Fibroblast of lung (primary cell): ENCODE measurements at regions not wholly inside any gene's neighbourhood (a gene's known extent, or its start where the extent isn't known, plus 50 kb on each side); places are given as distances from the start of the nearest gene placed in this dataset.

ENCODE experiments used
- DNase-seq, 2 donors: peaks; one replicate each; pipeline versions ENCODE4 v3.0.0 to v3.0.0-alpha.2; 2010; ENCODE audit warnings: low read depth in 2 of 2
- H2AFZ ChIP-seq: 2 replicates; pipeline ENCODE4 v1.5.1; 2012; ENCODE audit warnings: low read length, control low read depth, inconsistent platforms
- H3K27ac ChIP-seq: 2 replicates; pipeline ENCODE4 v1.5.1; 2011; ENCODE audit warnings: low read length, control low read depth; ENCODE audit not compliant: insufficient read depth
- H3K27me3 ChIP-seq: 2 replicates; pipeline ENCODE4 v1.5.1; 2011; ENCODE audit warnings: mild to moderate bottlenecking, low read length; ENCODE audit not compliant: control insufficient read depth, insufficient read depth
- H3K36me3 ChIP-seq: 2 replicates; pipeline ENCODE4 v1.5.1; 2011; ENCODE audit warnings: low read length; ENCODE audit not compliant: control insufficient read depth, insufficient read depth
- H3K4me1 ChIP-seq: 2 replicates; pipeline ENCODE4 v1.5.1; 2011; ENCODE audit warnings: low read length; ENCODE audit not compliant: control insufficient read depth, insufficient read depth; ENCODE audit errors: extremely low read depth
- H3K4me2 ChIP-seq: 2 replicates; pipeline ENCODE4 v1.5.1; 2011; ENCODE audit warnings: low read length, control low read depth; ENCODE audit not compliant: insufficient read depth; ENCODE audit errors: extremely low read depth
- H3K4me3 ChIP-seq, 4 experiments: fragments of 200-600 bp in 1 of 4; sonication (generic) in 1 of 4; replicated peaks in 1 of 4; 2 replicates each; pipeline ENCODE4 v1.5.1; 2011 to 2016; ENCODE audit warnings: low read length in 4 of 4, low read depth in 3 of 4, mild to moderate bottlenecking in 3 of 4, control low read depth in 2 of 4, inconsistent platforms in 1 of 4, mixed read lengths in 1 of 4; ENCODE audit not compliant: insufficient read depth in 1 of 4; ENCODE audit errors: control extremely low read depth in 1 of 4
- H3K79me2 ChIP-seq: 2 replicates; pipeline ENCODE4 v1.5.1; 2012; ENCODE audit warnings: mild to moderate bottlenecking, low read length, inconsistent platforms; ENCODE audit not compliant: control insufficient read depth, insufficient read depth
- H3K9ac ChIP-seq: 2 replicates; pipeline ENCODE4 v1.5.1; 2011; ENCODE audit warnings: mild to moderate bottlenecking, low read length, control low read depth; ENCODE audit not compliant: insufficient read depth
- H3K9me3 ChIP-seq: 2 replicates; pipeline ENCODE4 v1.5.1; 2012; ENCODE audit warnings: low read depth, low read length; ENCODE audit not compliant: control insufficient read depth, insufficient read depth
- H4K20me1 ChIP-seq: 2 replicates; pipeline ENCODE4 v1.5.1; 2011; ENCODE audit warnings: low read length; ENCODE audit not compliant: control insufficient read depth, insufficient read depth; ENCODE audit errors: extremely low read depth
- CTCF ChIP-seq, 2 donors: IDR thresholded peaks in 1 of 2; conservative IDR thresholded peaks in 1 of 2; 1 replicate in 1 of 2; 2 replicates in 1 of 2; pipeline ENCODE4 v1.5.1; 2011 to 2012; ENCODE audit warnings: low read length in 2 of 2, control low read depth in 1 of 2, inconsistent platforms in 1 of 2, low read depth in 1 of 2, mild to moderate bottlenecking in 1 of 2
- EZH2 ChIP-seq: IDR thresholded peaks from 2 replicates; pipeline ENCODE4 v1.5.1; 2012; ENCODE audit warnings: low read length, control low read depth, mild to moderate bottlenecking; ENCODE audit errors: missing control alignments

- Histone ChIP-seq H3K4me2 (no peak overlapping the region), H3K27ac (no peak overlapping the region), H4K20me1 (no peaks in the 10 kb centered on the region), H3K4me1 (peaks cover 17% of the 10 kb centered on the region), H3K9me3 (no peaks in the 10 kb centered on the region), H3K36me3 (no peaks in the 10 kb centered on the region), H3K9ac (no peak overlapping the region), H3K27me3 (no peaks in the 10 kb centered on the region), H2AFZ (no peak overlapping the region), H3K79me2 (no peaks in the 10 kb centered on the region), H3K4me3 (no peak overlapping the region)
- no peak for TF ChIP-seq CTCF (conservative IDR thresholded peaks at IDR 0.05 in 1 of 2, IDR thresholded peaks at IDR 0.05 in 1 of 2; ENCODE audit: low read depth in 1 of 2, low read length in 2 of 2)
- no peak for TF ChIP-seq EZH2
- DNase-seq = no peak
Observed at GRCh38 chr6:4364711-4365110, 229.3 kb upstream of the ECI2 start.

GRCh38 chr6:4364172-4364571, 228.8 kb upstream of the ECI2 start:
- Histone ChIP-seq H3K9ac (no peak overlapping the region), H3K27me3 (no peaks in the 10 kb centered on the region), H3K4me2 (no peak overlapping the region), H3K4me3 (no peak overlapping the region), H3K79me2 (no peaks in the 10 kb centered on the region), H3K36me3 (no peaks in the 10 kb centered on the region), H3K4me1 (peaks cover 16% of the 10 kb centered on the region), H3K9me3 (no peaks in the 10 kb centered on the region), H2AFZ (no peak overlapping the region), H4K20me1 (no peaks in the 10 kb centered on the region), H3K27ac (no peak overlapping the region)
- DNase-seq = no peak
- no peak for TF ChIP-seq EZH2
- TF ChIP-seq CTCF (conservative IDR thresholded peaks at IDR 0.05 in 1 of 2, IDR thresholded peaks at IDR 0.05 in 1 of 2; ENCODE audit: low read depth in 1 of 2, low read length in 2 of 2) = no peak

GRCh38 chr6:4363656-4364055, 228.3 kb upstream of the ECI2 start:
- Histone ChIP-seq H2AFZ (no peak overlapping the region), H3K4me2 (no peak overlapping the region), H4K20me1 (no peaks in the 10 kb centered on the region), H3K9ac (no peak overlapping the region), H3K4me1 (peaks cover 14% of the 10 kb centered on the region), H3K36me3 (no peaks in the 10 kb centered on the region), H3K4me3 (no peak overlapping the region), H3K27me3 (no peaks in the 10 kb centered on the region), H3K9me3 (no peaks in the 10 kb centered on the region), H3K27ac (no peak overlapping the region), H3K79me2 (no peaks in the 10 kb centered on the region)
- no peak for DNase-seq
- TF ChIP-seq CTCF (conservative IDR thresholded peaks at IDR 0.05 in 1 of 2, IDR thresholded peaks at IDR 0.05 in 1 of 2; ENCODE audit: low read depth in 1 of 2, low read length in 2 of 2) = no peak
- TF ChIP-seq EZH2 = no peak
